ENCODE measurements at regions not wholly inside any gene's neighbourhood (a gene's known extent, or its start where the extent isn't known, plus 50 kb on each side); places are given as distances from the start of the nearest gene placed in this dataset.

DNA sequence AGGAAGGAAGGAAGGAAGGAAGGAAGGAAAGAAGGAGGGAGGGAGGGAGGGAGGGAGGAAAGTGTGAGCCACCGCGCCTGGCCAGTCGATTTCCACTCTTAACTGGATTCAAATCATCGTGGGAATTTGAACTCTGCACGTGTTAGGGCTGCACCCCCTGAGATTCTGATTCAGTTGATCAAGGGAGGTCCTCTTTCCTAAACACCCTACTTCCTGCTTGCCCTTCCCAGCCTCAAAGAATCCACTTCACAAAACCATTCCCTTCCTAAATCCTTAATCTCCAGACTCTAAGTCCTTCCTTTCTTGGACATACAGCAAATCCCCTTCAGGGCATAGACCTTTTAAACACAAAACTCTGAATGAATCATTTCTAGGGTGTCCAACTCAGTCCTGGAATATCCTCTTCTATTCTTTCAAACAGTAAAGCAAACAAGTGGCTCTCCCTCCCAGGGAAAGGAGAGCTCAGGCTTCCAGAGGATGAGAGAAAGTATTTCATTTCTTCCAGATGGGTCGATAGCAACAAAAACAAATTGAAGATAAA lies 68.2 kb upstream of the MBOAT2 start:
- Histone ChIP-seq H3K36me3 (ENCODE audit: control insufficient read depth, insufficient read depth, low read length) (no peaks in the 10 kb centered on the region), H3K9me3 (ENCODE audit: control insufficient read depth, insufficient read depth, low read depth, low read length) (no peaks in the 10 kb centered on the region), H3K4me3 (ENCODE audit: low read depth in 2 of 2, low read length in 2 of 2) (no peak overlapping the region), H3K27me3 (ENCODE audit: control insufficient read depth, insufficient read depth, low read length) (no peaks in the 10 kb centered on the region), H3K4me1 (ENCODE audit: control insufficient read depth, insufficient read depth, low read length) (peaks cover 4% of the 10 kb centered on the region; the same call in 1 of the 2 replicates), H3K27ac (ENCODE audit: low read length) (no peak overlapping the region)
- in situ Hi-C loops (cut with HindIII; ENCODE audit: low pct_unique_long_range_greater_than_20kb, low sequenced_read_pairs) (no loop called here), intact Hi-C loops (cut with micrococcal nuclease; ENCODE audit: unreplicated experiment) (no loop called here)
- BruUV-seq (replicated peaks) = no TSS peak
- no peak for TF ChIP-seq POLR2AphosphoS5 (IDR thresholded peaks at IDR 0.05; ENCODE audit: low read depth, low read length)
- TF ChIP-seq, protein P1, sequence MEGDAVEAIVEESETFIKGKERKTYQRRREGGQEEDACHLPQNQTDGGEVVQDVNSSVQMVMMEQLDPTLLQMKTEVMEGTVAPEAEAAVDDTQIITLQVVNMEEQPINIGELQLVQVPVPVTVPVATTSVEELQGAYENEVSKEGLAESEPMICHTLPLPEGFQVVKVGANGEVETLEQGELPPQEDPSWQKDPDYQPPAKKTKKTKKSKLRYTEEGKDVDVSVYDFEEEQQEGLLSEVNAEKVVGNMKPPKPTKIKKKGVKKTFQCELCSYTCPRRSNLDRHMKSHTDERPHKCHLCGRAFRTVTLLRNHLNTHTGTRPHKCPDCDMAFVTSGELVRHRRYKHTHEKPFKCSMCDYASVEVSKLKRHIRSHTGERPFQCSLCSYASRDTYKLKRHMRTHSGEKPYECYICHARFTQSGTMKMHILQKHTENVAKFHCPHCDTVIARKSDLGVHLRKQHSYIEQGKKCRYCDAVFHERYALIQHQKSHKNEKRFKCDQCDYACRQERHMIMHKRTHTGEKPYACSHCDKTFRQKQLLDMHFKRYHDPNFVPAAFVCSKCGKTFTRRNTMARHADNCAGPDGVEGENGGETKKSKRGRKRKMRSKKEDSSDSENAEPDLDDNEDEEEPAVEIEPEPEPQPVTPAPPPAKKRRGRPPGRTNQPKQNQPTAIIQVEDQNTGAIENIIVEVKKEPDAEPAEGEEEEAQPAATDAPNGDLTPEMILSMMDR (IDR thresholded peaks at IDR 0.05) = no peak
- TF ChIP-seq, protein P2, sequence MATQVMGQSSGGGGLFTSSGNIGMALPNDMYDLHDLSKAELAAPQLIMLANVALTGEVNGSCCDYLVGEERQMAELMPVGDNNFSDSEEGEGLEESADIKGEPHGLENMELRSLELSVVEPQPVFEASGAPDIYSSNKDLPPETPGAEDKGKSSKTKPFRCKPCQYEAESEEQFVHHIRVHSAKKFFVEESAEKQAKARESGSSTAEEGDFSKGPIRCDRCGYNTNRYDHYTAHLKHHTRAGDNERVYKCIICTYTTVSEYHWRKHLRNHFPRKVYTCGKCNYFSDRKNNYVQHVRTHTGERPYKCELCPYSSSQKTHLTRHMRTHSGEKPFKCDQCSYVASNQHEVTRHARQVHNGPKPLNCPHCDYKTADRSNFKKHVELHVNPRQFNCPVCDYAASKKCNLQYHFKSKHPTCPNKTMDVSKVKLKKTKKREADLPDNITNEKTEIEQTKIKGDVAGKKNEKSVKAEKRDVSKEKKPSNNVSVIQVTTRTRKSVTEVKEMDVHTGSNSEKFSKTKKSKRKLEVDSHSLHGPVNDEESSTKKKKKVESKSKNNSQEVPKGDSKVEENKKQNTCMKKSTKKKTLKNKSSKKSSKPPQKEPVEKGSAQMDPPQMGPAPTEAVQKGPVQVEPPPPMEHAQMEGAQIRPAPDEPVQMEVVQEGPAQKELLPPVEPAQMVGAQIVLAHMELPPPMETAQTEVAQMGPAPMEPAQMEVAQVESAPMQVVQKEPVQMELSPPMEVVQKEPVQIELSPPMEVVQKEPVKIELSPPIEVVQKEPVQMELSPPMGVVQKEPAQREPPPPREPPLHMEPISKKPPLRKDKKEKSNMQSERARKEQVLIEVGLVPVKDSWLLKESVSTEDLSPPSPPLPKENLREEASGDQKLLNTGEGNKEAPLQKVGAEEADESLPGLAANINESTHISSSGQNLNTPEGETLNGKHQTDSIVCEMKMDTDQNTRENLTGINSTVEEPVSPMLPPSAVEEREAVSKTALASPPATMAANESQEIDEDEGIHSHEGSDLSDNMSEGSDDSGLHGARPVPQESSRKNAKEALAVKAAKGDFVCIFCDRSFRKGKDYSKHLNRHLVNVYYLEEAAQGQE (IDR thresholded peaks at IDR 0.05; ENCODE audit: insufficient read depth in 1 of 2, low read depth in 2 of 2, low read length in 1 of 2) = no peak
- no peak for TF ChIP-seq SIN3A (IDR thresholded peaks at IDR 0.05; ENCODE audit: borderline replicate concordance, insufficient read depth, low read depth, low read length)
- no peak for TF ChIP-seq TCF7L2 (IDR thresholded peaks at IDR 0.05; ENCODE audit: low read depth, low read length)
- DNase-seq (ENCODE audit: low read depth, low spot score) (no peak), ATAC-seq (no peak)
- ChIA-PET POLR2A (no interaction called here), CTCF (no interaction called here)

- Histone ChIP-seq H3K4me1 (ENCODE audit: control insufficient read depth, insufficient read depth, low read length) (peaks cover 4% of the 10 kb centered on the region; the same call in 1 of the 2 replicates), H3K9me3 (ENCODE audit: control insufficient read depth, insufficient read depth, low read depth, low read length) (peaks cover 4% of the 10 kb centered on the region; the same call in 1 of the 2 replicates), H3K27ac (ENCODE audit: low read length) (no peak overlapping the region), H3K4me3 (ENCODE audit: low read depth in 2 of 2, low read length in 2 of 2) (no peak overlapping the region), H3K27me3 (ENCODE audit: control insufficient read depth, insufficient read depth, low read length) (no peaks in the 10 kb centered on the region), H3K36me3 (ENCODE audit: control insufficient read depth, insufficient read depth, low read length) (no peaks in the 10 kb centered on the region)
- in situ Hi-C loops (cut with HindIII; ENCODE audit: low pct_unique_long_range_greater_than_20kb, low sequenced_read_pairs) = no loop called here
- ChIA-PET CTCF (no interaction called here), POLR2A (no interaction called here)
- TF ChIP-seq, protein P2 (IDR thresholded peaks at IDR 0.05; ENCODE audit: insufficient read depth in 1 of 2, low read depth in 2 of 2, low read length in 1 of 2) = no peak
- TF ChIP-seq, protein P1 (IDR thresholded peaks at IDR 0.05) = no peak
- TF ChIP-seq POLR2AphosphoS5 (IDR thresholded peaks at IDR 0.05; ENCODE audit: low read depth, low read length) (no peak), SIN3A (IDR thresholded peaks at IDR 0.05; ENCODE audit: borderline replicate concordance, insufficient read depth, low read depth, low read length) (no peak), TCF7L2 (IDR thresholded peaks at IDR 0.05; ENCODE audit: low read depth, low read length) (no peak)
- intact Hi-C loops (cut with micrococcal nuclease; ENCODE audit: unreplicated experiment) = no loop called here
- no TSS peak for BruUV-seq (replicated peaks)
- ATAC-seq (peak; percentile 86), DNase-seq (ENCODE audit: low read depth, low spot score) (peak; percentile 53)
These were observed 67.5 kb upstream of the MBOAT2 start for GRCh38 chr2:9071032-9071431.
